ENCODE measurements at regions not wholly inside any gene's neighbourhood (a gene's known extent, or its start where the extent isn't known, plus 50 kb on each side); places are given as distances from the start of the nearest gene placed in this dataset.

- H3K9me3 Mint-ChIP-seq = no peaks in the 10 kb centered on the region
Observed at GRCh38 chr6:6895929-6896328, 211.8 kb upstream of the RREB1 start.

GRCh38 chr6:6897140-6897539 lies 210.6 kb upstream of the RREB1 start:
- H3K4me3 Mint-ChIP-seq = no peak overlapping the region
- ATAC-seq (no peak), DNase-seq (ENCODE audit: low spot score in 2 of 2) (no peak)
- no peaks in the 10 kb centered on the region for H3K36me3 Mint-ChIP-seq
- H3K9me3 Mint-ChIP-seq = no peaks in the 10 kb centered on the region
- no peaks in the 10 kb centered on the region for H3K4me1 Mint-ChIP-seq
- H3K27ac Mint-ChIP-seq = no peak overlapping the region

More at GRCh38 chr6:6895929-6896328, 211.8 kb upstream of the RREB1 start:
- no peak overlapping the region for H3K4me3 Mint-ChIP-seq
- no peaks in the 10 kb centered on the region for H3K36me3 Mint-ChIP-seq
- no peaks in the 10 kb centered on the region for H3K4me1 Mint-ChIP-seq
- H3K27ac Mint-ChIP-seq = no peak overlapping the region
- no peak for ATAC-seq
- no peak for DNase-seq (ENCODE audit: low spot score in 2 of 2)

GRCh38 chr6:6900569-6901204 lies 207.1 kb upstream of the RREB1 start:
- Mint-ChIP-seq H3K27ac (no peak overlapping the region), H3K9me3 (no peaks in the 10 kb centered on the region), H3K4me1 (no peaks in the 10 kb centered on the region), H3K36me3 (no peaks in the 10 kb centered on the region), H3K4me3 (no peak overlapping the region)
- DNase-seq (ENCODE audit: low spot score in 2 of 2) = no peak
- ATAC-seq = no peak

- no peaks in the 10 kb centered on the region for H3K4me1 Mint-ChIP-seq
- H3K4me3 Mint-ChIP-seq = no peak overlapping the region
- H3K36me3 Mint-ChIP-seq = no peaks in the 10 kb centered on the region
- DNase-seq (ENCODE audit: low spot score in 2 of 2) (no peak), ATAC-seq (no peak)
- no peaks in the 10 kb centered on the region for H3K9me3 Mint-ChIP-seq
- no peak overlapping the region for H3K27ac Mint-ChIP-seq
Observed at GRCh38 chr6:6901205-6901719, 206.5 kb upstream of the RREB1 start.

GRCh38 chr6:6901945-6902344 lies 205.8 kb upstream of the RREB1 start:
- DNase-seq (ENCODE audit: low spot score in 2 of 2) = no peak
- Mint-ChIP-seq H3K4me1 (no peaks in the 10 kb centered on the region), H3K36me3 (no peaks in the 10 kb centered on the region), H3K27ac (no peak overlapping the region), H3K4me3 (no peak overlapping the region), H3K9me3 (no peaks in the 10 kb centered on the region)
- no peak for ATAC-seq

- no peak overlapping the region for H3K27ac Mint-ChIP-seq
- H3K4me1 Mint-ChIP-seq = no peaks in the 10 kb centered on the region
- DNase-seq (ENCODE audit: low spot score in 2 of 2) (no peak), ATAC-seq (no peak)
- no peak overlapping the region for H3K4me3 Mint-ChIP-seq
- H3K36me3 Mint-ChIP-seq = no peaks in the 10 kb centered on the region
- H3K9me3 Mint-ChIP-seq = no peaks in the 10 kb centered on the region
Observed at GRCh38 chr6:6905961-6906518, 201.7 kb upstream of the RREB1 start.

GRCh38 chr6:6906570-6907213 lies 201.1 kb upstream of the RREB1 start:
- no peaks in the 10 kb centered on the region for H3K4me1 Mint-ChIP-seq
- no peaks in the 10 kb centered on the region for H3K36me3 Mint-ChIP-seq
- H3K9me3 Mint-ChIP-seq = no peaks in the 10 kb centered on the region

GRCh38 chr6:6907286-6907685 lies 200.5 kb upstream of the RREB1 start:
- Mint-ChIP-seq H3K27ac (no peak overlapping the region), H3K9me3 (no peaks in the 10 kb centered on the region), H3K4me1 (no peaks in the 10 kb centered on the region), H3K4me3 (no peak overlapping the region), H3K36me3 (no peaks in the 10 kb centered on the region)
- ATAC-seq = no peak
- no peak for DNase-seq (ENCODE audit: low spot score in 2 of 2)

More at GRCh38 chr6:6906570-6907213, 201.1 kb upstream of the RREB1 start:
- Mint-ChIP-seq H3K27ac (no peak overlapping the region), H3K4me3 (no peak overlapping the region)
- DNase-seq (ENCODE audit: low spot score in 2 of 2) (no peak), ATAC-seq (no peak)

GRCh38 chr6:6908121-6908520 lies 199.6 kb upstream of the RREB1 start:
- ATAC-seq (no peak), DNase-seq (ENCODE audit: low spot score in 2 of 2) (no peak)
- Mint-ChIP-seq H3K36me3 (no peaks in the 10 kb centered on the region), H3K27ac (no peak overlapping the region), H3K4me1 (no peaks in the 10 kb centered on the region), H3K4me3 (no peak overlapping the region), H3K9me3 (no peaks in the 10 kb centered on the region)

GRCh38 chr6:6909111-6909510 lies 198.7 kb upstream of the RREB1 start:
- Mint-ChIP-seq H3K4me1 (no peaks in the 10 kb centered on the region), H3K36me3 (no peaks in the 10 kb centered on the region)

GRCh38 chr6:6910734-6911295 lies 196.9 kb upstream of the RREB1 start:
- H3K4me1 Mint-ChIP-seq = no peaks in the 10 kb centered on the region

More at GRCh38 chr6:6909111-6909510, 198.7 kb upstream of the RREB1 start:
- DNase-seq (ENCODE audit: low spot score in 2 of 2) = no peak
- no peak overlapping the region for H3K27ac Mint-ChIP-seq
- H3K9me3 Mint-ChIP-seq = no peaks in the 10 kb centered on the region
- ATAC-seq = no peak
- no peak overlapping the region for H3K4me3 Mint-ChIP-seq

GRCh38 chr6:6911391-6911790 lies 196.4 kb upstream of the RREB1 start:
- no peaks in the 10 kb centered on the region for H3K36me3 Mint-ChIP-seq
- H3K4me3 Mint-ChIP-seq = no peak overlapping the region
- no peaks in the 10 kb centered on the region for H3K4me1 Mint-ChIP-seq
- no peak for ATAC-seq
- H3K27ac Mint-ChIP-seq = no peak overlapping the region
- DNase-seq (ENCODE audit: low spot score in 2 of 2) = no peak
- H3K9me3 Mint-ChIP-seq = no peaks in the 10 kb centered on the region

More at GRCh38 chr6:6910734-6911295, 196.9 kb upstream of the RREB1 start:
- H3K4me3 Mint-ChIP-seq = no peak overlapping the region
- H3K36me3 Mint-ChIP-seq = no peaks in the 10 kb centered on the region
- no peaks in the 10 kb centered on the region for H3K9me3 Mint-ChIP-seq
- H3K27ac Mint-ChIP-seq = no peak overlapping the region
- DNase-seq (ENCODE audit: low spot score in 2 of 2) (no peak), ATAC-seq (no peak)

- no peak for ATAC-seq
- no peak for DNase-seq (ENCODE audit: low spot score in 2 of 2)
- no peak overlapping the region for H3K4me3 Mint-ChIP-seq
- no peak overlapping the region for H3K27ac Mint-ChIP-seq
- H3K36me3 Mint-ChIP-seq = no peaks in the 10 kb centered on the region
- no peaks in the 10 kb centered on the region for H3K4me1 Mint-ChIP-seq
- no peaks in the 10 kb centered on the region for H3K9me3 Mint-ChIP-seq
Observed at GRCh38 chr6:6912817-6913744, 194.7 kb upstream of the RREB1 start.

- no peak for ATAC-seq
- H3K9me3 Mint-ChIP-seq = no peaks in the 10 kb centered on the region
Observed at GRCh38 chr6:6915219-6915618, 192.5 kb upstream of the RREB1 start.

More at GRCh38 chr6:6915219-6915618, 192.5 kb upstream of the RREB1 start:
- H3K36me3 Mint-ChIP-seq = no peaks in the 10 kb centered on the region
- peaks cover 6% of the 10 kb centered on the region for H3K4me1 Mint-ChIP-seq
- no peak for DNase-seq (ENCODE audit: low spot score in 2 of 2)
- H3K4me3 Mint-ChIP-seq = no peak overlapping the region
- no peak overlapping the region for H3K27ac Mint-ChIP-seq

Data from stimulated activated effector memory CD8-positive, alpha-beta T cell treated with anti-CD3 and anti-CD28 coated beads, Interleukin-12 subunit alpha, Interleukin-12 subunit beta, amount 100 ng/mL, for 72 hours (primary cell).